Loucy (cell line): ENCODE measurements at regions not wholly inside any gene's neighbourhood (a gene's known extent, or its start where the extent isn't known, plus 50 kb on each side); places are given as distances from the start of the nearest gene placed in this dataset.
"Not testable (repeated sequence)": the region's sequence is repeated elsewhere in the genome, so short reads cannot be mapped to it uniquely, and the experiment has no call there.

ENCODE experiments used
- H2AFZ ChIP-seq: fragments of 200-600 bp; sonication (generic); 2 replicates; pipeline ENCODE4 v1.6.0; 2016; ENCODE audit warnings: antibody characterized with exemption, mild to moderate bottlenecking, low read length, moderate library complexity
- H3F3A ChIP-seq: fragments of 200-600 bp; 2 replicates; pipeline ENCODE4 v1.6.0; 2016; ENCODE audit warnings: antibody characterized with exemption, low read depth, mild to moderate bottlenecking
- H3K27me3 ChIP-seq: fragments of 200-600 bp; sonication (generic); 2 replicates; pipeline ENCODE4 v1.6.1; 2014; ENCODE audit warnings: low read length, mild to moderate bottlenecking; ENCODE audit not compliant: insufficient read depth, poor library complexity, severe bottlenecking
- H3K36me3 ChIP-seq: fragments of 200-600 bp; sonication (generic); 2 replicates; pipeline ENCODE4 v1.6.1; 2016; ENCODE audit warnings: low read length; ENCODE audit not compliant: insufficient read depth
- H3K4me1 ChIP-seq: fragments of 200-600 bp; sonication (generic); 2 replicates; pipeline ENCODE4 v1.5.1; 2014; ENCODE audit warnings: low read length, mild to moderate bottlenecking; ENCODE audit not compliant: insufficient read depth, poor library complexity, severe bottlenecking
- H3K4me2 ChIP-seq: fragments of 200-600 bp; sonication (generic); 2 replicates; pipeline ENCODE4 v1.6.0; 2014; ENCODE audit warnings: antibody characterized with exemption, low read length, low read depth, mild to moderate bottlenecking; ENCODE audit not compliant: poor library complexity, severe bottlenecking
- H3K4me3 ChIP-seq: fragments of 200-600 bp; sonication (generic); 2 replicates; pipeline ENCODE4 v1.5.1; 2014; ENCODE audit warnings: low read length, mild to moderate bottlenecking, mixed read lengths; ENCODE audit not compliant: poor library complexity, severe bottlenecking
- H3K79me2 ChIP-seq: fragments of 200-600 bp; sonication (generic); 2 replicates; pipeline ENCODE4 v1.6.1; 2014; ENCODE audit warnings: low read length; ENCODE audit not compliant: insufficient read depth
- H3K9ac ChIP-seq: fragments of 200-600 bp; sonication (generic); 2 replicates; pipeline ENCODE4 v1.6.0; 2014; ENCODE audit warnings: mild to moderate bottlenecking, low read depth, low read length, moderate library complexity; ENCODE audit not compliant: poor library complexity, severe bottlenecking
- H3K9me2 ChIP-seq: fragments of 200-600 bp; sonication (generic); replicated peaks from 2 replicates; pipeline ENCODE4 v1.6.1; 2016; ENCODE audit warnings: low read depth, low read length, mixed read lengths
- H3K9me3 ChIP-seq: fragments of 200-600 bp; sonication (generic); 2 replicates; pipeline ENCODE4 v1.6.1; 2014; ENCODE audit warnings: mild to moderate bottlenecking, antibody characterized with exemption, low read length, low read depth; ENCODE audit not compliant: insufficient read depth
- H4K20me1 ChIP-seq: fragments of 200-600 bp; sonication (generic); 2 replicates; pipeline ENCODE4 v1.6.0; 2014; ENCODE audit warnings: antibody characterized with exemption, low read length, mild to moderate bottlenecking; ENCODE audit not compliant: insufficient read depth, poor library complexity, severe bottlenecking
- CTCF ChIP-seq: fragments of 200-600 bp; sonication (generic); conservative IDR thresholded peaks from 2 replicates; pipeline ENCODE4 v1.5.1; 2014; ENCODE audit warnings: mild to moderate bottlenecking, antibody characterized with exemption, low read length
- EZH2phosphoT487 ChIP-seq: fragments of 200-600 bp; IDR thresholded peaks from 2 replicates; pipeline ENCODE4 v1.6.1; 2018; ENCODE audit warnings: antibody characterized with exemption, mild to moderate bottlenecking, moderate library complexity, borderline replicate concordance

- Histone ChIP-seq H3K4me3 (no peak overlapping the region), H3K9ac (no peak overlapping the region), H3K4me1 (no peaks in the 10 kb centered on the region), H4K20me1 (peaks cover 4% of the 10 kb centered on the region), H3K79me2 (no peaks in the 10 kb centered on the region), H3K9me2 (no peaks in the 10 kb centered on the region), H3K4me2 (no peak overlapping the region), H3K36me3 (no peaks in the 10 kb centered on the region), H3F3A (no peaks in the 10 kb centered on the region), H3K27me3 (no peaks in the 10 kb centered on the region), H2AFZ (no peak overlapping the region), H3K9me3 (no peaks in the 10 kb centered on the region)
- TF ChIP-seq EZH2phosphoT487 (no peak), CTCF (no peak)
Observed at GRCh38 chr10:55519264-55519663, 718.2 kb upstream of the PCDH15 start.

GRCh38 chr10:55518416-55518815 is 717.4 kb upstream of the PCDH15 start:
- H2AFZ ChIP-seq, H3F3A ChIP-seq, H3K9me2 ChIP-seq, H3K9ac ChIP-seq, H4K20me1 ChIP-seq, H3K9me3 ChIP-seq, H3K4me2 ChIP-seq, H3K4me3 ChIP-seq, H3K4me1 ChIP-seq, H3K79me2 ChIP-seq, H3K27me3 ChIP-seq, H3K36me3 ChIP-seq: not testable (repeated sequence)

- no peak overlapping the region for H3K4me3 ChIP-seq
Observed at GRCh38 chr10:55509168-55509567, 708.1 kb upstream of the PCDH15 start.

More at GRCh38 chr10:55509168-55509567, 708.1 kb upstream of the PCDH15 start:
- Histone ChIP-seq H3K9me3 (no peaks in the 10 kb centered on the region), H3K9me2 (no peaks in the 10 kb centered on the region), H3F3A (no peaks in the 10 kb centered on the region), H3K79me2 (no peaks in the 10 kb centered on the region), H2AFZ (no peak overlapping the region; the same call in 1 of the 2 replicates), H3K4me2 (no peak overlapping the region), H3K36me3 (no peaks in the 10 kb centered on the region), H3K9ac (no peak overlapping the region), H3K27me3 (no peaks in the 10 kb centered on the region), H3K4me1 (no peaks in the 10 kb centered on the region), H4K20me1 (no peaks in the 10 kb centered on the region)
- TF ChIP-seq CTCF (no peak), EZH2phosphoT487 (no peak)
